ENCODE measurements at regions not wholly inside any gene's neighbourhood (a gene's known extent, or its start where the extent isn't known, plus 50 kb on each side); places are given as distances from the start of the nearest gene placed in this dataset.
"Not testable (repeated sequence)": the region's sequence is repeated elsewhere in the genome, so short reads cannot be mapped to it uniquely, and the experiment has no call there.

- Histone ChIP-seq H3K9me3 (no peaks in the 10 kb centered on the region), H3K36me3 (ENCODE audit: low read depth, missing control alignments) (no peaks in the 10 kb centered on the region), H3K27me3 (no peaks in the 10 kb centered on the region), H3K27ac (no peak overlapping the region), H3K4me1 (no peaks in the 10 kb centered on the region), H3K4me3 (no peak overlapping the region)
- intact Hi-C loops (cut with DNase I; ENCODE audit: low total_unique reads): no loop called here
- DNase-seq: no peak
- TF ChIP-seq, protein P1, sequence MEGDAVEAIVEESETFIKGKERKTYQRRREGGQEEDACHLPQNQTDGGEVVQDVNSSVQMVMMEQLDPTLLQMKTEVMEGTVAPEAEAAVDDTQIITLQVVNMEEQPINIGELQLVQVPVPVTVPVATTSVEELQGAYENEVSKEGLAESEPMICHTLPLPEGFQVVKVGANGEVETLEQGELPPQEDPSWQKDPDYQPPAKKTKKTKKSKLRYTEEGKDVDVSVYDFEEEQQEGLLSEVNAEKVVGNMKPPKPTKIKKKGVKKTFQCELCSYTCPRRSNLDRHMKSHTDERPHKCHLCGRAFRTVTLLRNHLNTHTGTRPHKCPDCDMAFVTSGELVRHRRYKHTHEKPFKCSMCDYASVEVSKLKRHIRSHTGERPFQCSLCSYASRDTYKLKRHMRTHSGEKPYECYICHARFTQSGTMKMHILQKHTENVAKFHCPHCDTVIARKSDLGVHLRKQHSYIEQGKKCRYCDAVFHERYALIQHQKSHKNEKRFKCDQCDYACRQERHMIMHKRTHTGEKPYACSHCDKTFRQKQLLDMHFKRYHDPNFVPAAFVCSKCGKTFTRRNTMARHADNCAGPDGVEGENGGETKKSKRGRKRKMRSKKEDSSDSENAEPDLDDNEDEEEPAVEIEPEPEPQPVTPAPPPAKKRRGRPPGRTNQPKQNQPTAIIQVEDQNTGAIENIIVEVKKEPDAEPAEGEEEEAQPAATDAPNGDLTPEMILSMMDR (IDR thresholded peaks at IDR 0.05): no peak
- TF ChIP-seq POLR2A (IDR thresholded peaks at IDR 0.05): no peak
- 95 to 97% methylated on average over 1 of the region's 1 CpG for WGBS, 2 donors
These were observed 578.4 kb downstream of the SLCO4C1 start for GRCh38 chr5:101717721-101718120.

DNA sequence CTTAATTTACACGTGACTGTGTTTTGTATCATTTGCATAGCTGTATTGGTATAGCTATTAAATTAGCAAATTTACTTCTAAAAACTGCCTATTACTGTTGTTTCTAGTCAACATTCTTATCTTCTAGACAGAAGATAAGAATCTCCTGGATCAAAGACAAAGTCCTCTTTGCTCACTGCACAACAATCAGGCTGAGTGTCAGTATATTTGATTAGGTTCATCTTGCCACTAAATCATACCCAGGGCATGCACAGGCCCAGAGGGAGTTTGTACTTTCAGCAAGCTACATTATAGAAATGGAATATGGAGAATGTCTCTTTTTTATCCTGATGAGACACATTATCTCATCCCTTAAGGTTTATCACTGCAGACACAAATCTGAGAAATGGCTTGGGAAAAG lies 579.1 kb downstream of the SLCO4C1 start:
- TF ChIP-seq, protein P1 (IDR thresholded peaks at IDR 0.05): no peak
- no peak for TF ChIP-seq POLR2A (IDR thresholded peaks at IDR 0.05)
- intact Hi-C loops (cut with DNase I; ENCODE audit: low total_unique reads): no loop called here
- 86 to 87% methylated on average over 1 of the region's 1 CpG for WGBS, 2 donors
- H3K27me3 ChIP-seq: no peaks in the 10 kb centered on the region
- DNase-seq: no peak
- H3K4me1 ChIP-seq: no peaks in the 10 kb centered on the region
- H3K36me3 ChIP-seq (ENCODE audit: low read depth, missing control alignments): no peaks in the 10 kb centered on the region
- H3K4me3 ChIP-seq: no peak overlapping the region
- no peak overlapping the region for H3K27ac ChIP-seq
- no peaks in the 10 kb centered on the region for H3K9me3 ChIP-seq

DNA sequence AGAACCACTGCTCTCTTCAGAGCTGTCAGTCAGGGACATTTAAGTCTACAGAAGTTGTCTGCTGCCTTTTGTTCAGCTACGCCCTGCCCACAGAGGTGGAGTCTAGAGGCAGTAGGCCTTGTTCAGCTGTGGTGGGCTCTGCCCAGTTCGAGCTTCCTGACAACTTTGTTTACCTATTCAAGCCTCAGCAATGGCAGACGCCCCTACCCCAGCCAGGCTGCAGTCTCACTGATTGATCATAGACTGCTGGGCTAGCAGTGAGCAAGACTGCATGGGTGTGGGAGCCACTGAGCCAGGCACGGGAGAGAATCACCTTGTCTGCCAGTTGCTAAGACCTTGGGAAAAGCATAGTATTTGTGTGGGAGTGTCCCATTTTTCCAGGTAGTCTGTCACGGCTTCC lies 580.3 kb downstream of the SLCO4C1 start:
- H3K27ac ChIP-seq; H3K4me1 ChIP-seq; H3K27me3 ChIP-seq; DNase-seq; H3K9me3 ChIP-seq; H3K36me3 ChIP-seq (ENCODE audit: low read depth, missing control alignments); intact Hi-C loops (cut with DNase I; ENCODE audit: low total_unique reads); H3K4me3 ChIP-seq: not testable (repeated sequence)
- 72 to 76% methylated on average over 3 to 5 of the region's 5 CpGs for WGBS, 2 donors

DNA sequence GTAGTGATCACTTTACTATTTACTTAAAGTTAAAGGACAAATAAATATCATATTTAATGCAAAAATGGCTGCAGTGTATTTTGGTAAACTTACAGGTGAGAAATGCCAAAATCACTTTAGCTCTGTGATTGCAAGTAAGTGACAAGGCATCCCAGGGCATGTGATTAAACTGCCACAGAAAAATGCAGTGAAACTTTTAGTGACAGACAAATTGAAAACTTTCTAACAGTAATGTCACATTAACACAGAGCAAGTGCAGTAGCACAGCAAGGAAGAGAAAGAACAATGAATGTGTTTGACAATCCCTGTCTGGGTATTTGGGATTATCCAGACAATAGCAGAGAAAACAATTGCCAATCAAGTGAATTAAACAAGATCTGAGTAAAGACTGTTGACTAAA lies 606.8 kb downstream of the SLCO4C1 start:
- intact Hi-C loops (cut with DNase I; ENCODE audit: low total_unique reads): no loop called here
- no peaks in the 10 kb centered on the region for H3K4me1 ChIP-seq

GRCh38 chr5:101688156-101688555 lies 607.9 kb downstream of the SLCO4C1 start:
- Histone ChIP-seq H3K27me3 (no peaks in the 10 kb centered on the region), H3K9me3 (no peaks in the 10 kb centered on the region), H3K4me1 (no peaks in the 10 kb centered on the region), H3K27ac (no peak overlapping the region), H3K36me3 (ENCODE audit: low read depth, missing control alignments) (no peaks in the 10 kb centered on the region), H3K4me3 (no peak overlapping the region)
- DNase-seq: no peak
- intact Hi-C loops (cut with DNase I; ENCODE audit: low total_unique reads): no loop called here
- TF ChIP-seq POLR2A (IDR thresholded peaks at IDR 0.05): no peak
- TF ChIP-seq, protein P1 (IDR thresholded peaks at IDR 0.05): no peak

More for the DNA sequence above, 606.8 kb downstream of the SLCO4C1 start:
- Histone ChIP-seq H3K4me3 (no peak overlapping the region), H3K27me3 (no peaks in the 10 kb centered on the region), H3K27ac (no peak overlapping the region), H3K9me3 (no peaks in the 10 kb centered on the region), H3K36me3 (ENCODE audit: low read depth, missing control alignments) (no peaks in the 10 kb centered on the region)
- DNase-seq: no peak
- TF ChIP-seq POLR2A (IDR thresholded peaks at IDR 0.05): no peak
- TF ChIP-seq, protein P1 (IDR thresholded peaks at IDR 0.05): no peak

Measured in testis (tissue), 2 donors.